ENCODE measurements at regions not wholly inside any gene's neighbourhood (a gene's known extent, or its start where the extent isn't known, plus 50 kb on each side); places are given as distances from the start of the nearest gene placed in this dataset.
"Not testable (repeated sequence)": the region's sequence is repeated elsewhere in the genome, so short reads cannot be mapped to it uniquely, and the experiment has no call there.

DNA sequence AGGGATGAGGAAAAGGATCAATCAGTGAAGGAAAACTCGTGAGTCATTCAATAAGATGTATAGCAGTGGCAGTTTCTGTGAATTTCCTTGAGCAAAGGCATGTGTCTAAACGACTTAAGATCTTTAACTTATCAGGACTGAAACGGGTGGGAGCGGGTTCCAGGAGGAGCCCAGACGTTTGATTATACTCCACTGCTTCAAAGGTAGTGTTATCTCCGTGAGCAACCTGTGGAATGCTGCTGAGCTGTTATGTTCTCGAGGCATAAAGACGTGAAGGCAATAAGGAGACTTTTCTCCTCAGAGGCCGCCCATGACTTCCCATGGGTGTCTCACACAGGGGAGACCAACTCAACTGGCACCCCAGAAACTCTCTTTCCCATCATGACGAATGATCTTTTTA is 72.7 kb upstream of the DLGAP1 start:
- not testable (repeated sequence) for DNase-seq

- no peak for DNase-seq
Measured at GRCh38 chr18:4524096-4524495, 69.0 kb upstream of the DLGAP1 start.

DNA sequence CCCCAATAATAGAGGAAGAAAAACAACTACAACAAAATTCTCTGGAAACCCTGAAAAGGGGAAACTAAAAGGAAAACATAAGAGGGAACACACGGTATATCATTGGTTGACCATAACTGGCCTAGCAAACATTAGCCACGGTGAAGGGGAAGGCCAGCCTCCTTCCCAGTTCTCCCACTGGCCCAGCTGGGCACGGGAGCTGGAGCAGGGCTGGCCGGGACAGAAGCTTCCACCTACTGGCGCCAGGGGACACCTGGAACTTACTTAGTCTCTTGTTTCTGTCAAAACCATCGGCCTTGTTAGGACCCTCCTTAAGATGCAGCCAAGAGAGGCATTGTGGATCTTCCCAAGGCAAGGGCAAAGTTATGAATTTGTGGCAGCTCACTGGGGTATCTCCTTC is 56.1 kb upstream of the DLGAP1 start:
- no peak for DNase-seq

DNA sequence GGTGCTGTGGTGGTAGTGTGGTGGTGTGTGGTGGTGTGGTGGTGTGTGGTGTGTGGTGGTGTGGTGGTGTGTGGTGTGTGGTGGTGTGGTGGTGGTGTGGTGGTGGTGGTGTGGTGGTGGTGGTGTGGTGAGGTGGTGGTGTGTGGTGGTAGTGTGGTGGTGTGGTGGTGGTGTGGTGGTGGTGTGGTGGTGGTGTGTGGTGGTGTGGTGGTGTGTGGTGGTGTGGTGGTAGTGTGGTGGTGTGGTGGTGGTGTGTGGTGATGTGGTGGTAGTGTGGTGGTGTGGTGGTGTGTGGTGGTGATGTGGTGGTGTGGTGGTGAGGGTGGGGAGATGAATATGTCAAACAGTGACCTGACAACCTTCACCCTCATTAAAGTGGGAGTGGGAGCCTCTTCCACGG is 55.6 kb upstream of the DLGAP1 start:
- DNase-seq: peak; percentile 9

DNA sequence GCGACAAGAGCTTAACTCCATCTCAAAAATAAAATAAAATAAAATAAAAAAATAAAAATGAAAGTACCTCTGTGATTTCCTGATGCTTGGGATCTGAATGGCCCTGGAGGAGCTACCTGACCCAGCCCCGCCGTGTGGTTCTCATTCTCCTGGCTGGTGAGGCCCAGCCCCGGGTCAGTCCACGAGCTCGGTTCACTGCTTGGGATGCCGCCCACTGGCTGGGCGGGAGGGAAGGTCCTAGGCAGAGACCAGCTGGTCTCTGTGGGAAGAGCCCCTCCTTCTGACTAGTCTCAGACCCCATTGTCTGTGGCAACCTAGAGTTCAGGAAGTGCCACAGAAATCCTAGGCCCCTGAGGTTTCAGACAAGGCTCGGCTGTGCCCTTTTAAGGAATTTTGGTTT is 55.1 kb upstream of the DLGAP1 start:
- no peak for DNase-seq
